Pancreas (tissue), 10 donors: ENCODE measurements at regions not wholly inside any gene's neighbourhood (a gene's known extent, or its start where the extent isn't known, plus 50 kb on each side); places are given as distances from the start of the nearest gene placed in this dataset.

Source experiments
- ATAC-seq, 4 donors: fragments of 200-7000 bp; cut with Tn5 transposase; one replicate each; pipeline versions ENCODE4 v1.8.0 to v1.9.1; 2020; ENCODE audit warnings: mild to moderate bottlenecking in 4 of 4, moderate library complexity in 4 of 4
- DNase-seq, 6 donors: peaks; one replicate each; pipeline ENCODE4 v3.0.0-alpha.2; 2020
- FAIRE-seq: peaks from 2 replicates; lab custom pipeline; 2012; peaks lifted over from hg19 to GRCh38; lab: Jason Lieb, UNC
- H3K27ac ChIP-seq, 4 donors: fragments of 200-600 bp; sonication (generic); 1 replicate in 3 of 4; 2 replicates in 1 of 4; pipeline versions ENCODE4 v1.5.0 to v1.8.0; 2020
- H3K27me3 ChIP-seq, 4 donors: fragments of 200-600 bp; one replicate each; pipeline ENCODE4 v1.8.0; 2021
- H3K36me3 ChIP-seq, 3 donors: fragments of 200-600 bp; sonication (generic) in 1 of 3; one replicate each; pipeline versions ENCODE4 v1.5.0 to v1.8.0; 2020 to 2021
- H3K4me1 ChIP-seq, 3 donors: fragments of 200-600 bp; one replicate each; pipeline ENCODE4 v1.8.0; 2021
- H3K4me3 ChIP-seq, 4 donors: fragments of 200-600 bp; sonication (generic) in 2 of 4; one replicate each; pipeline versions ENCODE4 v1.5.0 to v1.8.0; 2020 to 2021
- H3K9me3 ChIP-seq, 4 donors: fragments of 200-600 bp; one replicate each; pipeline ENCODE4 v1.8.0; 2021
- CTCF ChIP-seq, 4 donors: fragments of 200-600 bp; sonication (generic) in 3 of 4; IDR thresholded peaks; one replicate each; pipeline versions ENCODE4 v1.5.0 to v1.8.0; 2021; ENCODE audit warnings: antibody characterized with exemption in 4 of 4
- WGBS, 2 donors: extraction: QIAGEN DNeasy Blood & Tissue Kit; methylation state at CpG; one replicate each; pipeline ENCODE4 v1.1.7; 2013; 5-methylcytosine and 5-hydroxymethylcytosine counted together
- intact Hi-C, 3 donors: fragments of 100-400 bp; cut with DNase I; formaldehyde crosslinking; loops; one replicate each; pipeline versions ENCODE4 v1.11.1 to v1.14.2; 2022
- donor health status: healthy with polysubstance abuse.
- donor health status: DM: no; HTN: no; CAD: no; lungs with moderate emphysema.
- donor health status: DM: no; HTN: no; CAD: no.
- donor health status: control.
- donor health status: control.
- donor health status: Bipolar disorder and iron deficiency.
- donor health status: DM: yes; HTN: yes; CAD: no.
- donor health status: DM: no; HTN: no; CAD: no.
- donor health status: DM: no; HTN: no; CAD: no.
- donor health status: DM: yes; HTN: yes; CAD: no.

GRCh38 chr6:140039364-140039763, 664.9 kb upstream of the CITED2 start:
- FAIRE-seq (no peak), ATAC-seq (no peak), DNase-seq (no peak)
- Histone ChIP-seq H3K9me3 (no peaks in the 10 kb centered on the region), H3K27ac (no peak overlapping the region), H3K36me3 (no peaks in the 10 kb centered on the region), H3K27me3 (no peaks in the 10 kb centered on the region), H3K4me3 (no peak overlapping the region), H3K4me1 (no peaks in the 10 kb centered on the region)
- no peak for TF ChIP-seq CTCF (IDR thresholded peaks at IDR 0.05)
- intact Hi-C loops = no loop called here
- 82 to 89% methylated on average over 2 of the region's 2 CpGs for WGBS, 2 donors

- DNase-seq (no peak), FAIRE-seq (no peak), ATAC-seq (no peak)
- H3K9me3 ChIP-seq = no peaks in the 10 kb centered on the region
- H3K27ac ChIP-seq = no peak overlapping the region
- no peaks in the 10 kb centered on the region for H3K4me1 ChIP-seq
- WGBS, 2 donors = 72 to 73% methylated on average over 3 of the region's 3 CpGs
- no peak for TF ChIP-seq CTCF (IDR thresholded peaks at IDR 0.05)
- no peak overlapping the region for H3K4me3 ChIP-seq
- no peaks in the 10 kb centered on the region for H3K36me3 ChIP-seq
- no peaks in the 10 kb centered on the region for H3K27me3 ChIP-seq
- intact Hi-C loops = no loop called here
Measured at GRCh38 chr6:140036196-140036595, 661.7 kb upstream of the CITED2 start.

- no peaks in the 10 kb centered on the region for H3K4me1 ChIP-seq
- H3K9me3 ChIP-seq = no peaks in the 10 kb centered on the region
- no peaks in the 10 kb centered on the region for H3K27me3 ChIP-seq
- WGBS, 2 donors = 87 to 88% methylated on average over 2 of the region's 2 CpGs
- DNase-seq (no peak), ATAC-seq (no peak), FAIRE-seq (no peak)
- no peaks in the 10 kb centered on the region for H3K36me3 ChIP-seq
- intact Hi-C loops = no loop called here
- no peak for TF ChIP-seq CTCF (IDR thresholded peaks at IDR 0.05)
- no peak overlapping the region for H3K4me3 ChIP-seq
- H3K27ac ChIP-seq = no peak overlapping the region
Measured at GRCh38 chr6:140032189-140032588, 657.7 kb upstream of the CITED2 start.

GRCh38 chr6:140029551-140029950, 655.1 kb upstream of the CITED2 start:
- no peak for TF ChIP-seq CTCF (IDR thresholded peaks at IDR 0.05)
- no peaks in the 10 kb centered on the region for H3K36me3 ChIP-seq
- ATAC-seq (no peak), DNase-seq (no peak), FAIRE-seq (no peak)
- no peaks in the 10 kb centered on the region for H3K27me3 ChIP-seq
- H3K27ac ChIP-seq = no peak overlapping the region
- H3K4me3 ChIP-seq = no peak overlapping the region
- intact Hi-C loops = no loop called here
- no peaks in the 10 kb centered on the region for H3K4me1 ChIP-seq
- WGBS, 2 donors = 76 to 80% methylated on average over 3 of the region's 3 CpGs
- no peaks in the 10 kb centered on the region for H3K9me3 ChIP-seq

- 85% methylated on average over 2 of the region's 2 CpGs for WGBS, 2 donors
- FAIRE-seq = no peak
Measured at GRCh38 chr6:140027219-140027618, 652.8 kb upstream of the CITED2 start.

More at GRCh38 chr6:140027219-140027618, 652.8 kb upstream of the CITED2 start:
- ATAC-seq (no peak), DNase-seq (no peak)
- intact Hi-C loops = no loop called here
- H3K36me3 ChIP-seq = no peaks in the 10 kb centered on the region
- H3K9me3 ChIP-seq = no peaks in the 10 kb centered on the region
- no peak overlapping the region for H3K27ac ChIP-seq
- no peaks in the 10 kb centered on the region for H3K4me1 ChIP-seq
- H3K27me3 ChIP-seq = no peaks in the 10 kb centered on the region
- TF ChIP-seq CTCF (IDR thresholded peaks at IDR 0.05) = no peak
- H3K4me3 ChIP-seq = no peak overlapping the region
